ENCODE measurements at regions not wholly inside any gene's neighbourhood (a gene's known extent, or its start where the extent isn't known, plus 50 kb on each side); places are given as distances from the start of the nearest gene placed in this dataset.
"Not testable (repeated sequence)": the region's sequence is repeated elsewhere in the genome, so short reads cannot be mapped to it uniquely, and the experiment has no call there.

- DNase-seq (ENCODE audit: low spot score) = no peak
Observed at GRCh38 chr15:95699578-95699977, 630.9 kb upstream of the NR2F2 start.

GRCh38 chr15:95700692-95701091, 629.8 kb upstream of the NR2F2 start:
- DNase-seq (ENCODE audit: low spot score) = not testable (repeated sequence)

- no peak for DNase-seq (ENCODE audit: low spot score)
Observed at GRCh38 chr15:95701410-95701809, 629.1 kb upstream of the NR2F2 start.

GRCh38 chr15:95709959-95710695, 620.4 kb upstream of the NR2F2 start:
- DNase-seq (ENCODE audit: low spot score) = no peak

GRCh38 chr15:95712785-95713184, 617.7 kb upstream of the NR2F2 start:
- no peak for DNase-seq (ENCODE audit: low spot score)

GRCh38 chr15:95713324-95713723, 617.2 kb upstream of the NR2F2 start:
- no peak for DNase-seq (ENCODE audit: low spot score)

- no peak for DNase-seq (ENCODE audit: low spot score)
Observed at GRCh38 chr15:95715116-95715903, 615.2 kb upstream of the NR2F2 start.

- DNase-seq (ENCODE audit: low spot score) = no peak
Observed at GRCh38 chr15:95715906-95716656, 614.4 kb upstream of the NR2F2 start.

GRCh38 chr15:95716708-95717107, 613.8 kb upstream of the NR2F2 start:
- DNase-seq (ENCODE audit: low spot score) = no peak

GRCh38 chr15:95718441-95718840, 612.1 kb upstream of the NR2F2 start:
- no peak for DNase-seq (ENCODE audit: low spot score)

- DNase-seq (ENCODE audit: low spot score) = no peak
Observed at GRCh38 chr15:95724908-95725633, 605.4 kb upstream of the NR2F2 start.

- DNase-seq (ENCODE audit: low spot score) = no peak
Observed at GRCh38 chr15:95726891-95727290, 603.6 kb upstream of the NR2F2 start.

- DNase-seq (ENCODE audit: low spot score) = no peak
Observed at GRCh38 chr15:95733931-95734330, 596.6 kb upstream of the NR2F2 start.

- no peak for DNase-seq (ENCODE audit: low spot score)
Observed at GRCh38 chr15:95734422-95735316, 595.8 kb upstream of the NR2F2 start.

- DNase-seq (ENCODE audit: low spot score) = no peak
Observed at GRCh38 chr15:95737060-95737459, 593.4 kb upstream of the NR2F2 start.

GRCh38 chr15:95739131-95739530, 591.4 kb upstream of the NR2F2 start:
- DNase-seq (ENCODE audit: low spot score) = no peak

GRCh38 chr15:95741830-95742229, 588.7 kb upstream of the NR2F2 start:
- DNase-seq (ENCODE audit: low spot score) = no peak

- no peak for DNase-seq (ENCODE audit: low spot score)
Observed at GRCh38 chr15:95742256-95742655, 588.2 kb upstream of the NR2F2 start.

- DNase-seq (ENCODE audit: low spot score) = no peak
Observed at GRCh38 chr15:95742836-95743235, 587.7 kb upstream of the NR2F2 start.

GRCh38 chr15:95757171-95757570, 573.3 kb upstream of the NR2F2 start:
- no peak for DNase-seq (ENCODE audit: low spot score)

GRCh38 chr15:95758451-95758850, 572.0 kb upstream of the NR2F2 start:
- no peak for DNase-seq (ENCODE audit: low spot score)
